HL-60 (cell line): ENCODE measurements at regions not wholly inside any gene's neighbourhood (a gene's known extent, or its start where the extent isn't known, plus 50 kb on each side); places are given as distances from the start of the nearest gene placed in this dataset.

ENCODE experiments used
- GABPA ChIP-seq: IDR thresholded peaks from 2 replicates; pipeline ENCODE4 v1.6.1; 2012; ENCODE audit warnings: low read depth
- POLR2AphosphoS5 ChIP-seq: IDR thresholded peaks from 2 replicates; pipeline ENCODE4 v1.6.1; 2012; ENCODE audit warnings: low read depth
- TF ChIP-seq, protein P1 (sequence below): IDR thresholded peaks from one replicate; pipeline ENCODE4 v1.5.1; 2011; ENCODE audit warnings: low read length, control low read depth, inconsistent platforms; ENCODE audit not compliant: insufficient read depth

DNA sequence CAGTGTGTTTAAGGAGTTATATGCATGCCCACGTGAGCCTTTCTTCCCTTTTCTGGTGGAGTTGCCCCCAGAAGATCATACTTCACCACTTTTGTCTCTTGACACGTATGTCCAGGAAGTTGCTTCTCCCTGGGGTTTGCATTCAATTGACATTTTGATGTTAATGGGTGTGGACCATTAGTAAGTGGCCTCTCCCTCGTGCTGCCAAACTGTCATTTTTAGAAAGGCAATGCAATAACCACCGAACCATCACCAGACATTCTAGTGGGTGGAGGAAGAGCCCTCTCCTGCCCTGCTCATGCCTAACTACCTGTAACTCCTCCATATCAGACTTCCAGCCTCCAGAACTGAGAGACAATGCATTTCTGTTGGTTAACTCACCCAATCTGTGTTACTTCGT, 290.8 kb downstream of the ATPSCKMT start:
- TF ChIP-seq, protein P1, sequence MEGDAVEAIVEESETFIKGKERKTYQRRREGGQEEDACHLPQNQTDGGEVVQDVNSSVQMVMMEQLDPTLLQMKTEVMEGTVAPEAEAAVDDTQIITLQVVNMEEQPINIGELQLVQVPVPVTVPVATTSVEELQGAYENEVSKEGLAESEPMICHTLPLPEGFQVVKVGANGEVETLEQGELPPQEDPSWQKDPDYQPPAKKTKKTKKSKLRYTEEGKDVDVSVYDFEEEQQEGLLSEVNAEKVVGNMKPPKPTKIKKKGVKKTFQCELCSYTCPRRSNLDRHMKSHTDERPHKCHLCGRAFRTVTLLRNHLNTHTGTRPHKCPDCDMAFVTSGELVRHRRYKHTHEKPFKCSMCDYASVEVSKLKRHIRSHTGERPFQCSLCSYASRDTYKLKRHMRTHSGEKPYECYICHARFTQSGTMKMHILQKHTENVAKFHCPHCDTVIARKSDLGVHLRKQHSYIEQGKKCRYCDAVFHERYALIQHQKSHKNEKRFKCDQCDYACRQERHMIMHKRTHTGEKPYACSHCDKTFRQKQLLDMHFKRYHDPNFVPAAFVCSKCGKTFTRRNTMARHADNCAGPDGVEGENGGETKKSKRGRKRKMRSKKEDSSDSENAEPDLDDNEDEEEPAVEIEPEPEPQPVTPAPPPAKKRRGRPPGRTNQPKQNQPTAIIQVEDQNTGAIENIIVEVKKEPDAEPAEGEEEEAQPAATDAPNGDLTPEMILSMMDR = no peak
- TF ChIP-seq POLR2AphosphoS5 (no peak), GABPA (no peak)
